Liver (tissue), 8 donors: ENCODE measurements at regions not wholly inside any gene's neighbourhood (a gene's known extent, or its start where the extent isn't known, plus 50 kb on each side); places are given as distances from the start of the nearest gene placed in this dataset.

Experiments
- DNase-seq: peaks from one replicate; pipeline ENCODE4 v3.0.0-alpha.2; 2017; ENCODE audit warnings: low spot score
- H3K27ac ChIP-seq, 2 donors: one replicate each; pipeline ENCODE4 v1.7.0; 2013; ENCODE audit warnings: inconsistent platforms in 2 of 2, low read length in 2 of 2, control low read depth in 1 of 2, low read depth in 1 of 2, mild to moderate bottlenecking in 1 of 2
- H3K27me3 ChIP-seq, 4 donors: one replicate each; pipeline versions ENCODE4 v1.6.1 to v1.7.0; 2013; ENCODE audit warnings: low read length in 3 of 4, inconsistent platforms in 1 of 4, mild to moderate bottlenecking in 1 of 4, moderate library complexity in 1 of 4; ENCODE audit not compliant: control insufficient read depth in 4 of 4, insufficient read depth in 4 of 4
- H3K36me3 ChIP-seq, 4 donors: one replicate each; pipeline versions ENCODE4 v1.6.1 to v1.7.0; 2013; ENCODE audit warnings: low read length in 3 of 4, mild to moderate bottlenecking in 3 of 4, low read depth in 1 of 4, moderate library complexity in 1 of 4; ENCODE audit not compliant: control insufficient read depth in 4 of 4, insufficient read depth in 3 of 4
- H3K4me1 ChIP-seq, 4 donors: one replicate each; pipeline versions ENCODE4 v1.6.1 to v1.7.0; 2013; ENCODE audit warnings: low read length in 3 of 4, mild to moderate bottlenecking in 3 of 4, moderate library complexity in 1 of 4; ENCODE audit not compliant: control insufficient read depth in 4 of 4, insufficient read depth in 4 of 4
- H3K4me3 ChIP-seq, 3 donors: one replicate each; pipeline versions ENCODE4 v1.6.1 to v1.7.0; 2013; ENCODE audit warnings: low read length in 3 of 3, control low read depth in 1 of 3, low read depth in 1 of 3, mild to moderate bottlenecking in 1 of 3
- H3K9ac ChIP-seq, 2 donors: one replicate each; pipeline ENCODE4 v1.7.0; 2013; ENCODE audit warnings: low read length in 2 of 2, mild to moderate bottlenecking in 2 of 2, moderate library complexity in 2 of 2, control low read depth in 1 of 2, low read depth in 1 of 2
- H3K9me3 ChIP-seq, 4 donors: one replicate each; pipeline versions ENCODE4 v1.6.1 to v1.7.0; 2013; ENCODE audit warnings: low read length in 3 of 4; ENCODE audit not compliant: control insufficient read depth in 4 of 4
- ATF3 ChIP-seq: IDR thresholded peaks from 2 replicates; pipeline ENCODE4 v1.6.1; 2016; ENCODE audit warnings: antibody characterized with exemption
- CTCF ChIP-seq: fragments of 150-350 bp; IDR thresholded peaks from 2 replicates; pipeline ENCODE4 v1.5.1; 2017; ENCODE audit warnings: improper control_type of control experiment, low read depth, low read length; ENCODE audit not compliant: missing input control
- EGR1 ChIP-seq, 2 donors: IDR thresholded peaks; 2 replicates each; pipeline ENCODE4 v1.6.1; 2016 to 2018; ENCODE audit warnings: antibody characterized with exemption in 2 of 2, low read depth in 2 of 2
- FOXA1 ChIP-seq: IDR thresholded peaks from 2 replicates; pipeline ENCODE4 v1.6.1; 2016; ENCODE audit warnings: antibody characterized with exemption
- FOXA2 ChIP-seq: IDR thresholded peaks from 2 replicates; pipeline ENCODE4 v1.6.1; 2016; ENCODE audit warnings: antibody characterized with exemption
- GABPA ChIP-seq, 2 donors: IDR thresholded peaks in 1 of 2; conservative IDR thresholded peaks in 1 of 2; 2 replicates each; pipeline ENCODE4 v1.6.1; 2016; ENCODE audit warnings: antibody characterized with exemption in 2 of 2, mild to moderate bottlenecking in 1 of 2, moderate library complexity in 1 of 2
- HNF4A ChIP-seq, 2 donors: conservative IDR thresholded peaks; 2 replicates each; pipeline ENCODE4 v1.6.1; 2016; ENCODE audit warnings: antibody characterized with exemption in 2 of 2, mild to moderate bottlenecking in 2 of 2
- HNF4G ChIP-seq: IDR thresholded peaks from 2 replicates; pipeline ENCODE4 v1.6.1; 2016; ENCODE audit warnings: antibody characterized with exemption
- MAX ChIP-seq: IDR thresholded peaks from 2 replicates; pipeline ENCODE4 v1.6.1; 2016; ENCODE audit warnings: antibody characterized with exemption
- NR2F2 ChIP-seq: IDR thresholded peaks from 2 replicates; pipeline ENCODE4 v1.6.1; 2016; ENCODE audit warnings: antibody characterized with exemption
- RAD21 ChIP-seq, 2 donors: IDR thresholded peaks; 2 replicates each; pipeline ENCODE4 v1.6.1; 2016; ENCODE audit warnings: antibody characterized with exemption in 2 of 2, mild to moderate bottlenecking in 2 of 2
- RXRA ChIP-seq, 2 donors: IDR thresholded peaks; 2 replicates each; pipeline ENCODE4 v1.6.1; 2017 to 2018; ENCODE audit warnings: antibody characterized with exemption in 2 of 2, mild to moderate bottlenecking in 1 of 2
- SP1 ChIP-seq: IDR thresholded peaks from 2 replicates; pipeline ENCODE4 v1.6.1; 2018; ENCODE audit warnings: antibody characterized with exemption, mild to moderate bottlenecking
- TAF1 ChIP-seq: conservative IDR thresholded peaks from 2 replicates; pipeline ENCODE4 v1.6.1; 2016; ENCODE audit warnings: antibody characterized with exemption, mild to moderate bottlenecking
- YY1 ChIP-seq: IDR thresholded peaks from 2 replicates; pipeline ENCODE4 v1.6.1; 2016; ENCODE audit warnings: antibody characterized with exemption, mild to moderate bottlenecking
- ZBTB33 ChIP-seq: IDR thresholded peaks from 2 replicates; pipeline ENCODE4 v1.6.1; 2016; ENCODE audit warnings: antibody characterized with exemption
- WGBS: extraction: QIAGEN DNeasy Blood & Tissue Kit; methylation state at CpG from one replicate; pipeline ENCODE4 v1.1.7; 2013; 5-methylcytosine and 5-hydroxymethylcytosine counted together
- donor health status: healthy.
- donor health status: healthy.
- donor health status: healthy.
- donor health status: healthy.
- donor health status: healthy.

- H3K27me3 ChIP-seq = no peaks in the 10 kb centered on the region
- no peaks in the 10 kb centered on the region for H3K36me3 ChIP-seq
- H3K9me3 ChIP-seq = peaks cover 7 to 22% (median 17%) of the 10 kb centered on the region in 4 donors
- 56% methylated on average over 2 of the region's 2 CpGs for WGBS
- no peak for DNase-seq
- no peak overlapping the region for H3K9ac ChIP-seq
- H3K4me3 ChIP-seq = no peak overlapping the region
- TF ChIP-seq RAD21 (IDR thresholded peaks at IDR 0.05) = no peak
- TF ChIP-seq ZBTB33 = no peak
- TF ChIP-seq MAX = no peak
- no peak for TF ChIP-seq FOXA2
- TF ChIP-seq GABPA (IDR thresholded peaks at IDR 0.05 in 1 of 2, conservative IDR thresholded peaks at IDR 0.05 in 1 of 2) = no peak
- no peak for TF ChIP-seq ATF3
- TF ChIP-seq CTCF = no peak
- no peak for TF ChIP-seq FOXA1
- H3K27ac ChIP-seq = no peak overlapping the region
- H3K4me1 ChIP-seq = no peaks in the 10 kb centered on the region
These were observed 239.4 kb upstream of the SPRED2 start for GRCh38 chr2:65671670-65672242.

GRCh38 chr2:65669574-65669973, 237.2 kb upstream of the SPRED2 start:
- no peak for TF ChIP-seq TAF1
- TF ChIP-seq RXRA (IDR thresholded peaks at IDR 0.05) = no peak
- Histone ChIP-seq H3K9me3 (peaks cover 7 to 13% (median 12%) of the 10 kb centered on the region in 4 donors), H3K4me3 (no peak overlapping the region), H3K9ac (no peak overlapping the region), H3K27ac (no peak overlapping the region), H3K36me3 (no peaks in the 10 kb centered on the region), H3K4me1 (no peaks in the 10 kb centered on the region), H3K27me3 (no peaks in the 10 kb centered on the region)
- 94% methylated on average over 2 of the region's 2 CpGs for WGBS
- DNase-seq = no peak

- no peaks in the 10 kb centered on the region for H3K4me1 ChIP-seq
- H3K27ac ChIP-seq = no peak overlapping the region
- no peak for DNase-seq
- H3K4me3 ChIP-seq = no peak overlapping the region
- no peaks in the 10 kb centered on the region for H3K36me3 ChIP-seq
- H3K9me3 ChIP-seq = peaks cover 7 to 13% (median 9%) of the 10 kb centered on the region in 4 donors
- H3K27me3 ChIP-seq = no peaks in the 10 kb centered on the region
- H3K9ac ChIP-seq = no peak overlapping the region
- TF ChIP-seq RXRA (IDR thresholded peaks at IDR 0.05) (no peak), SP1 (no peak), GABPA (IDR thresholded peaks at IDR 0.05 in 1 of 2, conservative IDR thresholded peaks at IDR 0.05 in 1 of 2) (no peak), HNF4G (no peak), ZBTB33 (no peak), HNF4A (conservative IDR thresholded peaks at IDR 0.05) (no peak), FOXA1 (no peak), ATF3 (no peak), YY1 (no peak), FOXA2 (no peak), EGR1 (IDR thresholded peaks at IDR 0.05; ENCODE audit: low read depth in 2 of 2) (no peak), MAX (no peak), NR2F2 (no peak), CTCF (no peak)
These were observed 236.3 kb upstream of the SPRED2 start for GRCh38 chr2:65668744-65669143.
